Stimulated activated CD4-positive, alpha-beta T cell treated with anti-CD3 and anti-CD28 coated beads, TNF-alpha, amount 100 ng/mL, for 24 hours (primary cell): ENCODE measurements at regions not wholly inside any gene's neighbourhood (a gene's known extent, or its start where the extent isn't known, plus 50 kb on each side); places are given as distances from the start of the nearest gene placed in this dataset.
"Not testable (repeated sequence)": the region's sequence is repeated elsewhere in the genome, so short reads cannot be mapped to it uniquely, and the experiment has no call there.

Source experiments
- DNase-seq, 3 experiments: peaks; one replicate each; pipeline ENCODE4 v3.0.0-alpha.2; 2020; ENCODE audit warnings: low read depth in 3 of 3

DNA sequence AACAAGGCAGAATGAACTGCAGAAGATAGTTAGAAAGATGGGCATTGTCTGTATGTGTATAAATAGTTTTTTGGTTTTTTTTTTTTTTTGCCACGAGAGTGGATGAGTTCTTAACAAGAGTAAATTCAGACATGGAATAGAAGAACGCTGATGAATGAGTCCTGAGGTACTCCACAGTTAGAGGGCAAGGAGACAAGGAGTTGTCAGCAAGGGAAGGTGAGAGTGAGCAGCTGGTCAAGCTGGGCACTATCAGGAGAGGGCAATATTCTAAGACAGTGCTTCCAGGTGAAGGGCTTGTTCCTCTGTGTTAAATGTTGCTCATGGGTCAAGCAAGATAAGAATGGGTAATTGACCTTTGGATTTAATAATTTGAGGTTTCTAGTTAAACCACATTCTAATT lies 138.6 kb upstream of the FAM78B start:
- no peak for DNase-seq

DNA sequence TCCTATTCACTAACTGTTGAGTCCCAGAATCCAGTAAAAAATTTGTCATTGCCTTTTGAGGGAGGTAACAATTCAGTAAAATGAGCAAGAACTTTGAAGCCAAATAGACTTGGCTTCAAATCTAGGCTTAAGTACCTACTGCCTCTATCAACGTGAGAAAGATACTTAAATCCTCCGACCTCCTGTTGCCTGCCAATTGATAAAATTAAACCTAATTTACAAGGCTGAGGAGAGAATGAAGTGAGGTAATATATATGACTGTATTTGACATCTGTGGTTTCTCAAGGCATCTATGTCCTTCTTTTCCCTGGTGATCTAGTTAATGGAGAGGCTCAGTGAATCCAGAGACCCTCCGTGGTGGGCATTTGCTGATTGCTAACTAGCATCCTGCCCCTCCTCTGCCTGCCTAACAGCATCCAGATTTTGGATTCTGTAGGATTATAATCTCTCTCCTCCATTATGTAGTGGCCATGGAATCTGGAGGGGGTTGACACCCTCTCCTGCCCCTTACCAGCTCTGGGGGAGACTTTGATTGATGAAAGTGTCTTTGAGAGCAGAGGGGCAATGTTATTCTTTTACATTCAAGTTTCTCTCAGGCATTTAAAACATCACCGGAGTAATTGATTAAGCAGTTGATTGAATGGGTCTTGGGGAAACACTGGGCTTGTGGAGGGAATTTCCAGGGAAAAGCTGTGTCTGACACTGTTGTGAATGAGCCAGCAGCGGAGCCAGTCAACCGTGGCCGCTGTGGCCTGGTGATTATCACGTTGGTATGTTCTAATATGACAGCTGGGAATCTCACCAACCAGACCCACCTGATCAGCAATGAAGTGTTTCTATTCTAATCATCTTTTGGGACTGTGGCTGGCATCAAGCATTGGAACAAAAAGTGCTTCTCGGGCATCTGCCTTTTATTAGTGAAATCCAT lies 140.7 kb upstream of the FAM78B start:
- DNase-seq: no peak

DNA sequence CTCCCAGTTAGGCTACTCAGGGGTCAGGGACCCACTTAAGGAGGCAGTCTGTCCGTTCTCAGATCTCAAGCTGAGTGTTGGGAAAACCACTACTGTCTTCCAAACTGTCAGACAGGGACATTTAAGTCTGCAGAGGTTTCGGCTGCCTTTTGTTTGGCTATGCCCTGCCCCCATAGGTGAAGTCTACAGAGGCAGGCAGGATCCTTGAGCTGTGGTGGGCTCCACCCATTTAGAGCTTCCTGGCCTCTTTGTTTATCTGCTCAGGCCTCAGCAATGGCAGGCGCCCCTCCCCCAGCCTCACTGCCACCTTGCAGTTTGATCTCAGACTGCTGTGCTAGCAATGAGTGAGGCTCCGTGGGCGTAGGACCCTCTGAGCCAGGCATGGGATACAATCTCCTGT lies 149.5 kb upstream of the FAM78B start:
- not testable (repeated sequence) for DNase-seq

DNA sequence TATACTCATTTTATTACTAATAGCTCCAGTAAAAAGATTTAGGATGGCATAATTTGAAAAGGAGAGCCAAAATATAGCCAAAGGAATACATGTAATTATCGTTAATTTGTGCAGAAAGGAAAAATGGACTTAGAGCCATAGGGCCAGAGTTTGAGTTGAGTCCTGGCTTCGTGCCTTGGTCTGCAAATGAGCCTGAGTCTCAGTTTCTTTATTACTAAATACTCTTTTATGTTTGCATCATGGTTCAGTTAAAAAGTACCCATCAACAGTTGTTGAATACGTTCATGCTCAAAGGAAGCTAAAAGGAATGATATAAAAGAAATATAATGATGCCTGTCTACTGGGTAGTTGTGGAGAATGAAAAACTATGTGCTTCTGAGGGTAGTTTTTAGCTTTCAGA lies 155.7 kb upstream of the FAM78B start:
- DNase-seq: no peak

DNA sequence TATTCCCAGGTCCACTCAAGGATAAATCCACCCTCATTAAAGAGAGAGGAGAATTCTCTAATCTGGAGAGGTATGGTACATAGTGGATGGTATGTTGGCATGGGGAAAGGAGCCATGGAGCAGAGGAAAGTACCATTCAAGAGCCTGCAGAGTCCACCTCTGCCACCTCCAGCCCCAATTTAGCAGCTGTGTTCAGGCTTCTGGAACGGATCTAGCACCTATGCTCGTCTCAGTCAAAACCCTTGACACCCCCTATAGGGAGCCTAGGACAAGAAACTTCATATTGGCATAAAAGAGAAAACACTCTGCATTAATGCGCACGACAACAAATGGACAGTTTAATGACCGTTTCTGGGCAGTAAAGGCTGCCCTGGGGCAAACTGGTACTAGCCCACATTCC lies 161.1 kb upstream of the FAM78B start:
- no peak for DNase-seq

DNA sequence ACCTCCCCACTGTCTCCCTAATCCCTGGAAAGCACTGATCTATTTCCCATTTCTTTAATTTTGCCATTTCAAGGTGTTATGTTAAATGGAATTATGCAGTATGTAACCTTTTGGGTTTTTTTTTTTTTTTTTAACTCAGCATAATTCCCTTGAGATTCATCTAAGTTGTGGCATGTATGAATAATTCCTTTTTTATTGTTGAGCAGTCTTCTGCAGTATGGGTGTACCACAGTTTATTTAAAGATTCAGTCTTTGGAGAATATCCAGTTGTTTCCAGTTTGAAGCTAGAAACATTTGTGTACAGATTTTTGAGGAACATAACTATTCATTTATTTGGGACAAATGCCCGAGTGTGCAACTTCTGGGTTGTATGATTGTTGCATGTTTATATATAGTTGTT lies 162.2 kb upstream of the FAM78B start:
- DNase-seq: no peak

DNA sequence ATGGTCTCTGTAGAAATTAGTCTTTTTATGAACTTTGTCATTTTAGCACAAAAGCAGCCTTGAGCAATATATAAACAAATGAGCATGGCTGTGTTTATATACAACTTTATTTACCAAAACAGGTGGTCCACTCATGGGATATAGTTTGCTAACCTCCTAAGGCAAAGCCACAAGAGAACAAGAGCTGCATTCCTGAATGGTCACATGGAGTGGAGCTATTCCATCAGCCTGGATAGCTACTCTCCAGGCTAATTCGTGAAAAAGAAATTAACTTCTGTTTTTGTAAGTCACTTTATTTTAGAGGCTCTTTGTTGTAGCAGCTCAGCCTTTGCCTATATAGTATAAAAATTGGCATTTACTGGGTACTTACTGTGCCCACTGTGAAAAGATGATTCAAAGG lies 163.3 kb upstream of the FAM78B start:
- DNase-seq: no peak

DNA sequence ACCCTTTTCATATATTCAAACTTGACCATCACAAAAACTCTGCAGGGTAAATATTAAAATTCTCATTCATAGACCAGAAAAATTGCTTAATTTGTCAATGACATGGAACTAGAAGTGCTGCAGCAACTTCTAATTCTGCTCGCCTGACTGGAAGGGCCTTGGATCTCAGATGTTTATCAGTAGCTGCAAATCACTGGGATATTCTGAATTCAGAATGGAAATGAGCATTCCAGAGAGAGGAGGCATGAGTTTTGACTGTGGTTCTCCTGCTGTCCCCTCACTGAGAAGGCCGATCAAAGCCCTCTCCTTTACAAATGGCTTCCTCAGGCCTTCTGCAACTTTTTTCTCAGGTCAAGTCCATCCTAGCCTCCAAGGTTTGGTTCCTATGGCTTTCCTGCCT lies 171.3 kb upstream of the FAM78B start:
- no peak for DNase-seq

DNA sequence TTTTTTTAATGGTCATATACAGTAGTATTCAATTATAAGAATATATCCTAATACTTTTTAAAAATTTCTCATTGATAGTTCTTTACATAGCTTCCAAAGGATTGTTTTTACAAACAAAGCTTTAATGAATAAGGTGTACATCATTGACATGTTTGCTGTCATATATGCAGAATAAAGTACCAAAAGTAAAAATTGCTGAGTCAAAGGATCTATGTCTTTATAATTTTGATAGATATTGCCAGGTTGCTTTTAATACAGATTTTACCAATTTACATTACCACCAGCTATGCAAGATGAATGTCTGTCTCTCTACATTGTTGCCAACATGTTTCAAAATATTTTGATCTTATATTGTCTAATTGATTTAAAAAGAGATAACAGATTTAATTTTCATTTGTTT lies 173.9 kb upstream of the FAM78B start:
- no peak for DNase-seq

DNA sequence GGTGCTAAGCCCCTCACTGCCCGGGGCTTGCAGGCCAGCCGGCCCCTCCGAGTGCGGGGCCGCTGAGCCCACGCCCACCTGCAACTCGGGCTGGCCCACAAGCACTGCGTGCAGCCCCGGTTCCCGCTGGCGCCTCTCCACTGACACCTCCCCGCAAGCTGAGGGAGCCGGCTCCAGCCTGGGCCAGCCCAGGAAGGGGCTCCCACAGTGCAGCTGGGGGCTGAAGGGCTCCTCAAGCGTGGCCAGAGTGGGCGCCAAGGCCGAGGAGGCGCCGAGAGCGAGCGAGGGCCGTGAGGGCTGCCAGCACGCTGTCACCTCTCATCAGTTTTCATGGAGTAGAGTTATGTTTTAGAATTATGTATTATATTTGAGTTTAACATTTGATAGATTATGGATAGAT lies 176.5 kb upstream of the FAM78B start:
- DNase-seq: no peak

DNA sequence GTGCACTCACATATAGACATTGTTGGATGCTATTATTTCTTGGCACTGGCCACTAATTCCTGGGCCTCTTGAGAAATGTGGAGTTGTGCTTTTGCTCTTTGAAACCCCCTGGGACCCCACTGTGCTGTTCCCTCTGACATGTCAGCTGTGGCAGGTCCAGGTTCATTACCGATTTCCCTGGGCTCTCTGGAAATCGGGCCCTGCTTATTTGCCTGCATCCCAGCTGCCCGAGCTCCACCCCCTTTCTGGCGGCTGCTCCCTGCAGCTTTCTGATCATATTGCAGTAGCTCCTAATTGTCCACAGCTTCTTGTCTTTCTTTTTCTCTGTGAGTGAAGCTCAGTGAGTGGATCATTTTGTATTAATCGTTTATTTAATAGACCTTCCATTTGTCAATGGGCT lies 183.7 kb upstream of the FAM78B start:
- no peak for DNase-seq

DNA sequence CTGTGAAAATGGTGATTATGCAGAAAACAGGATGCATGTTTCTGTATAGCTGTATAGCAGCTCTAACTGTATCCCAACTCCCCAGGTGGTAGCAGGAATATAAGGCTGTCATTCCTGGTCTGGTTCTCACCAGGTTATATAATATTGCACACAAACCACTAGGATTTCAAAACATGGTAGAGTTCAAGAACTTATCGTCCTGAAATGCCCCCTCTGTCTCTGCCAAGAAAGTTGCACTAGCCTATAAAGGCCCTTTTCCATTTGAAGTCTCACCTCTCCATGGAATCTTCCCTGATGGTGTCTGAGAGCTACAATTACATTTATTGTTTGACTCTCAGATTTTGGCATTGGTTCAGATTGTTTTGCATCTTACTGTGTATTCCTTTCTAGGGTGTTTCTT lies 184.9 kb upstream of the FAM78B start:
- DNase-seq: no peak

DNA sequence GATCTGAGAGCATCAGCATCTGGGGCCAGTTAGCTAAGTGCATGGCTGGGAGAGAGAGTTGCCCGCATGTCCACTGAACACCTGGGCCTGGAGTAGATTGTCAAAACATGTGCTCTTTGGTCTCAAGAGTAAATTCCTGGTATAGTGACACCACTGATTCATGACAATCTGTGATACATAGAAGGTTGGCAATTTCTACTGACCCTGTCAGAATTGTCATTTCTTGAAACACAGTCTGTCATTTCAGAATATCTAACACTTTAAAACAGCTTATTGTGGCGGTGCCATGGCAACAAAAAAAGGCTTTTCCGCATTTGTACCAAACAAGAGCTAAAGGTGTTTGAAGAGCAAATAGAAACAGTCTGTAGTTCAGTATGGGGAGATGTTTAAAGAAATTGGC lies 186.4 kb upstream of the FAM78B start:
- no peak for DNase-seq

DNA sequence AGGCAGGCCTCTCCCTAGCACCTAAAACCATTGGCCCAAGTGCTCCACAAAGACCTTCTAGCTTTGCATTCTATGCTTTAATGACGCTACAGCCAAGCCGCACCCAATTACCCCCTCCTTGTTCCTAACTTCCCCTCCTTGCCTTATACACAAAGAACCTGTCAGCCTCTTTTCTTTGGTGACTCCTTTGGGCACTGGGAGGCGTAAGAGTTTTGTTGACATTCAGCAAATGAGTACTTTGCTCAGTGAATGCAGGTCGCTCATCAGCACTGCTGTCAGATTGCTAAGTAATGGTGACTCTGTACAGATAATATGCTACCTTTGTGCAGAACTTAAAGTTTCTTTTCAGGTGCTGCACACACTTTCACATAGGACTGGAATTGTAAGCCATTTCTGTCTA lies 187.6 kb upstream of the FAM78B start:
- DNase-seq: no peak

DNA sequence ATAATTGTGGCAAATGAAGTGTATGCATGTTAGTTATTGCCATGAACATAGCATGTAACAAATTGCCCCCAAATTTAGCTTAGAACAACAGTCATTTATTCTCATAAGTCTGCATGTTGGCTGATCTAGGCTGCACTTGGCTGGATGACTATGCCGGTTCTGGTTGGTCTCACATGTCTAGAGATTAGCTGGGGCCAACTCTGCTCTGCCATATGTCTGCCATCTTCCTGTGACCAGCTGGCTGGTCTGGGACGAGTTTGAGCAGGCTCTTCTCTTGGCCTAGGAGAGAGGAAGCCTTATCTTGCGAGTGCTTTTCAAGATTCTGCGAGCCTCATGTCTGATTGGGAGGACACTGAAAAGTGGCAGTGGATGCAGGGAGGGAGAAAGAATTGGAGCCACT lies 198.3 kb upstream of the FAM78B start:
- DNase-seq: no peak

DNA sequence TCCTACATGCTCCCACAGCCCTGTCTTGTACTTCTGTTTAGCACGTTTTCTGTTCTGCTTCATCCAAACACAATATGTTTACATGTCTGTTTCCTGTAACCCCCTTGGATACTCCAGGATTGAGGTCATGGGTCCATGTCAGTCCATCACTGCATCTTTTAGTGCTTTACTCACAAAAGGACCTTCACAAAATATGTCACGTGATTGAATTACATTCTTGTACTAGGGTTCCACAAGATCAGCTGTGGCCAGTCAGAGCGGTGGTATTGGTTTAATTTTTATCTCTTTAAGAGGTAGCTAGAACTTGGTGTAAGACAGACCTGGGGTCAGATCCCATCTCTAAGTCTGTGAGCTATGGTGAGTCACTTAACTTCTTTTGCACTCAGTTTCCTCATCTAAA lies 201.2 kb upstream of the FAM78B start:
- no peak for DNase-seq

DNA sequence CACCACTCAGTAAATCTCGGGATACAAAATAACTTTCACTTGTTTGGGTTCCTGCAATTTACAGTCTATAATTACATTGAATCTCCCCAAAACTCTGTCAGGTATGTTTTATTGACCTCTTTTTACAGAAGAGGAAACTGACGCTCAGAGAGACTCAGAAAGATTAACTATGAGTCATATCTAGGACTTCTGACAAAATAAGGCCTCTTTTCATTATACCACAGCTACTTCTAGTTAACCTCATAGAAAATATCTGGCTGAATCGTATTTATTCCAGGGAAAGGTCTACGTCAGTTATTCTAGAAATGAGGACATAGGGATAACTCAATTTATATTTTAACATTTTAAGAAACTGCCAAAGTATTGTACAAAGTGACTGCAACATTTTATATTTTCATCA lies 211.1 kb upstream of the FAM78B start:
- no peak for DNase-seq

DNA sequence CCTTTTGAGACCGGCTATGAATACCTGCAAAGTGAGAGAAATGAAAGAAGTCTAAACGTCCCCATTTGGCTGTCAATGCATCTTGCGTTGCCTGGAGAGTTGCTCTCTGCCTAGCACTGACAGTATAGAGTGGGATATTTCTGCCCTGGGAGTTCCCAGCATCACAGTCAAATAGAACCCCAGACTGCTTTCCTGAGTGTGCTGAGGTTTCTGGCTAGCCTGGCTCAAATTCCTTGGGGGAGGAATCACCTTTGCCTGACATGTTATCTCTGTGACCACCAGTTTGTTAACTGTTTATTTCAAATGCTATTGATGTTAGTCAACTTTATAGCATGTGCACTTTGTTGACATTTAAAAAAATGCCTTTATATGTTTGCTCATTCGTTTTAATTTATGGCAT lies 212.0 kb upstream of the FAM78B start:
- no peak for DNase-seq

DNA sequence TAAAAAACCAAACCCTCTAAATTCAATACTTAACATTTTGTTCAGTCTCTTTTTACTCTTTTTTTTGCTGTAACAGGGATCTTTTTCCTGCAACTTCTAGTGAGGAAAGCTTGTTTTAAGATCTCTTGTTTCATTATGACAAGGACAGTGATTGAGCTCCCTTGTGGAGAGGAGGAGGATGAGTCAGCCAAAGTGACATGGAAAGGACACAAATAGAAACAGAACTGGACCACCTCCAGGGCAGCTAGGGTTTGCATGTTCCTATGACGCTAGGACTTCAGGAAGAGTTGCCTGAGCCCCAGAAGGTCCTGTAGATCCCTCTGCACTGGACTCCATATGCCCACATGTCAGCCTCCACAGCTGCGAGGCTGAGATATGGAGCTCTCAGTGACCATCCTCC lies 212.6 kb upstream of the FAM78B start:
- no peak for DNase-seq

DNA sequence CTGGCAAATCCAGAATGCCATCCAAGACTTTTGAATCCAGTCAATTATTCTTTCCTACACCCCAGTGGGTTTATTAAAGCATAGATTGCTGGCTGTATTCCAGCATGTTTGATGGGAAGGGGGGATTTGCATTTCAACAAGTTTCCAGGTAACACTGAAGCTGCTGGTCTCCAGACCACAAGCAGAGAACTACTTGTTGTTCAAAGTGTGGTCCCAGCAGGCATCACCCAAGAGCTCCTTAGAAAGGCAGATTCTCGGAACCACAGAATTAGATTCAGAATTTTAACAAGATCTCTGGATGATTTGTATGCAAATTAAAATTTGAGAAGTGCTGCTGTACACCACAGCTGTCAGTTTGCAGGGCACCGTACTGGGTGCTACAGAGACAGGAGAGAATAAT lies 216.3 kb upstream of the FAM78B start:
- DNase-seq: no peak

DNA sequence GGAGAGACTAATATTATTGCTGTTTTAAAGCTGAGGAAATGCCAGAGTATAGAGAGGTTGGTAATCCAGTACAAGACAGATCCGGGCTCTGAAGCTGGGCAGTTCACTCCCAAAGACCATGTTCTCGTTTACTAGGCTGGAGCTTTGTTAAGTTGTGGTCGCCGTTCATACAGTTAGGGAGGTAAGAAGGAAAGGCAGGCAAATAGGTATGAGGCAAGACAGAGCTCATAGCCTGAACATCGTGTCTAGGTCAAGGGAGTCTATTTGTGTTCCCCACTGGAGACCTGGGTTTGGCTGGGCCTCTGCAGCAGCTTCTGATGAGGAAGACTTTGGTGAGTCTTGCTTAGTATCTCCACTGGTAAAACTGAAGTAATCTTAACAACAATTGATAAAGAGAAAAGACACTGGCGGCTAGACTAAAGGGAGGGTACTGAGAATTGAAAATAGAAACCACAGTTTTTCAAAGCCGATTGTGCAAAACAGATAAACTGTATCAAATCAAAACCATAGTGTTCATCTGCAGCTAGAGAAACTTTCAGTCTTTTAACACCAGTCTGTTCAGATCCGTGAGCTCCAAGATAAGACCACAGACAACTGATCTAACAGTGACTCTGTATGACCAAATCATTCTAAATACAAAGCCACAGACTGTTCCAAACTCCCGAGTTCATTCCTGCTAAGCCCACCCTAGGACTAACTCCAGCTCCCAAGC lies 217.0 kb upstream of the FAM78B start:
- DNase-seq: no peak

DNA sequence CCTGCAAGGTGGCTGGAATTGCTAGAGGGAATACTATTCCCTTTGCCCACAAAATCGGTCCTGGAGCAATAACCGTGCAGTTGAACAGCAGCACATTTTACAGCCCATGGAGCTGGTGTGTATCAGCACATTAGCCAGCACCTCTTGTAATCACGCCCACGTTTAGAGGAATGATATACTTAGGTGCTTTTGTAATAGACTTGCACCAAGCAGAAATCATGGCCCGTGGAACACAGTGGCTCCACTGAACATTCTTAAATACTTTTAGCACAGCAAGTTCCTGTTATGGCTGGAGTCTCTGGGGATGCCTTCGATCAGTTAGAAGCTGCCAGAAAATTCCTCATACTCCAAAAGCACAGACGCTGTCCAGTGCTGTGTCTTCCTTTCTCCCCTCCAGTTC lies 218.1 kb upstream of the FAM78B start:
- DNase-seq: no peak

DNA sequence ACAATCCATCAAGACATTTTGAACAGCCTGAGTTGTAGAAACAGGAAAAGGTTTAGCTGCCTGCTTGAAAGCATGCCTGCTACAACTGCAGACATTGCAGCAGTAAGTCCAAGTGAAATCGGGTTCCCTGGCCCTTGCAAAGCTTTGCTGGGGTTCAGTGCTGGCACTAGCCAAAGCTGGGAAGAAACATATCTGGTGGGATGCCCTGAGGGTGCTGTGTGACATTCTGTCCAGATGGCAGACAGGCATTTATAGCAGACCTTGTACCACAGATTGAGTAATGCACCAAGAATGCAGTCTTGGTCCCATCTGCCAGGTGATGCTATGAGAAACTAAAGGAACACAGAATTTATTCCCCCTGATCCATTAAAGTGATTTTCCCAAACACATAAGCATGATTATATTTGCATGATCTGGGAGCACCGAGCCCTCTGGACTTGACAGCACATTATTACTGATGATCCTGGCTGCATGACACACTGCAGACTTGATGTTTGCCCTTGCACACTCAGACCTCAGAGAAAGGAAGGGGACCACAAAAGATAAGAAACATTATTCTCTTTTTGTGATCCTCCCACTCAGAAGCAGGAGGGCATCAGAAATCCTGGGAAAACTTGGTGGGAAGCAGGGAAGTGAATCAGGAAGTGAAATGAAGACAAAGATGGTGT lies 223.7 kb upstream of the FAM78B start:
- no peak for DNase-seq
